Uterus (tissue), 2 donors: ENCODE measurements at regions not wholly inside any gene's neighbourhood (a gene's known extent, or its start where the extent isn't known, plus 50 kb on each side); places are given as distances from the start of the nearest gene placed in this dataset.

Experiments used
- CTCF ChIP-seq, 4 experiments: fragments of 200-600 bp in 2 of 4; fragments of 450-650 bp in 2 of 4; sonication (generic) in 2 of 4; IDR thresholded peaks; one replicate each; pipeline ENCODE4 v1.5.1; 2016 to 2019; ENCODE audit warnings: antibody characterized with exemption in 4 of 4, mild to moderate bottlenecking in 2 of 4, moderate library complexity in 1 of 4
- POLR2A ChIP-seq, 2 donors: fragments of 450-650 bp; IDR thresholded peaks; one replicate each; pipeline ENCODE4 v1.6.1; 2016; ENCODE audit warnings: antibody characterized with exemption in 2 of 2, mild to moderate bottlenecking in 1 of 2, moderate library complexity in 1 of 2

GRCh38 chr2:71932780-71933466 is 214.7 kb downstream of the CYP26B1 start:
- TF ChIP-seq POLR2A (IDR thresholded peaks at IDR 0.05), result no peak
- no peak for TF ChIP-seq CTCF (IDR thresholded peaks at IDR 0.05)
